SK-N-SH treated with all-trans-retinoic acid at 6 μM for 48 hours (cell line): ENCODE measurements at regions not wholly inside any gene's neighbourhood (a gene's known extent, or its start where the extent isn't known, plus 50 kb on each side); places are given as distances from the start of the nearest gene placed in this dataset.
"Not testable (repeated sequence)": the region's sequence is repeated elsewhere in the genome, so short reads cannot be mapped to it uniquely, and the experiment has no call there.

Source experiments
- ATAC-seq: fragments of 200-7000 bp; cut with Tn5 transposase; 3 replicates; pipeline ENCODE4 v1.9.1; 2020; ENCODE audit warnings: mild to moderate bottlenecking, moderate library complexity
- BACH2 ChIP-seq: fragments of 250-450 bp; sonication (Bioruptor Pico); IDR thresholded peaks from 2 replicates; pipeline ENCODE4 v1.9.0; 2021; ENCODE audit warnings: mild to moderate bottlenecking, borderline replicate concordance
- CSDC2 ChIP-seq: fragments of 250-450 bp; sonication (Bioruptor Pico); IDR thresholded peaks from 2 replicates; pipeline ENCODE4 v1.5.0; 2020; ENCODE audit warnings: mild to moderate bottlenecking, moderate library complexity
- ESRRG ChIP-seq: fragments of 250-450 bp; sonication (Bioruptor Pico); IDR thresholded peaks from 2 replicates; pipeline ENCODE4 v1.6.1; 2021; ENCODE audit warnings: mild to moderate bottlenecking
- GLIS3 ChIP-seq: fragments of 250-450 bp; sonication (Bioruptor Pico); IDR thresholded peaks from 2 replicates; pipeline ENCODE4 v1.5.0; 2020; ENCODE audit warnings: mild to moderate bottlenecking, moderate library complexity
- OSR1 ChIP-seq: fragments of 250-450 bp; sonication (Bioruptor Pico); IDR thresholded peaks from 2 replicates; pipeline ENCODE4 v1.8.0; 2022; ENCODE audit warnings: moderate library complexity, mild to moderate bottlenecking, inconsistent platforms
- PPARA ChIP-seq: fragments of 250-450 bp; sonication (Bioruptor Pico); IDR thresholded peaks from 2 replicates; pipeline ENCODE4 v1.5.0; 2020; ENCODE audit warnings: mild to moderate bottlenecking, borderline replicate concordance
- RARB ChIP-seq: fragments of 250-450 bp; sonication (Bioruptor Pico); IDR thresholded peaks from 2 replicates; pipeline ENCODE4 v1.8.0; 2021; ENCODE audit warnings: mild to moderate bottlenecking, moderate library complexity
- SNAI2 ChIP-seq: fragments of 250-450 bp; sonication (Bioruptor Pico); IDR thresholded peaks from 2 replicates; pipeline ENCODE4 v1.5.0; 2020; ENCODE audit warnings: mild to moderate bottlenecking, moderate library complexity
- TOX ChIP-seq: fragments of 250-450 bp; sonication (Bioruptor Pico); IDR thresholded peaks from 2 replicates; pipeline ENCODE4 v1.8.0; 2021; ENCODE audit warnings: mild to moderate bottlenecking, moderate library complexity, borderline replicate concordance
- ZFP3 ChIP-seq: fragments of 250-450 bp; sonication (Bioruptor Pico); IDR thresholded peaks from 2 replicates; pipeline ENCODE4 v1.5.0; 2020; ENCODE audit warnings: mild to moderate bottlenecking, moderate library complexity
- ZFP30 ChIP-seq: fragments of 450-650 bp; formaldehyde crosslinking; IDR thresholded peaks from 2 replicates; pipeline ENCODE4 v1.5.0; 2022; ENCODE audit warnings: mild to moderate bottlenecking, moderate library complexity
- ZNF70 ChIP-seq: fragments of 450-650 bp; formaldehyde crosslinking; IDR thresholded peaks from 2 replicates; pipeline ENCODE4 v1.5.0; 2020; ENCODE audit warnings: mild to moderate bottlenecking, moderate library complexity
- ZNF8 ChIP-seq: fragments of 450-650 bp; formaldehyde crosslinking; IDR thresholded peaks from 2 replicates; pipeline ENCODE4 v1.5.0; 2020; ENCODE audit warnings: mild to moderate bottlenecking, moderate library complexity
- TF ChIP-seq, protein P1 (sequence below): fragments of 250-450 bp; sonication (Bioruptor Pico); IDR thresholded peaks from 2 replicates; pipeline ENCODE4 v1.8.0; 2020; ENCODE audit warnings: mild to moderate bottlenecking, moderate library complexity, borderline replicate concordance
- TF ChIP-seq, protein P2 (sequence below): fragments of 250-450 bp; sonication (Bioruptor Pico); IDR thresholded peaks from 2 replicates; pipeline ENCODE4 v1.5.0; 2020; ENCODE audit warnings: mild to moderate bottlenecking, moderate library complexity
- TF ChIP-seq, protein P3 (sequence below): fragments of 250-450 bp; sonication (Bioruptor Pico); IDR thresholded peaks from 2 replicates; pipeline ENCODE4 v1.5.1; 2020; ENCODE audit warnings: low read depth, mild to moderate bottlenecking, moderate library complexity

DNA sequence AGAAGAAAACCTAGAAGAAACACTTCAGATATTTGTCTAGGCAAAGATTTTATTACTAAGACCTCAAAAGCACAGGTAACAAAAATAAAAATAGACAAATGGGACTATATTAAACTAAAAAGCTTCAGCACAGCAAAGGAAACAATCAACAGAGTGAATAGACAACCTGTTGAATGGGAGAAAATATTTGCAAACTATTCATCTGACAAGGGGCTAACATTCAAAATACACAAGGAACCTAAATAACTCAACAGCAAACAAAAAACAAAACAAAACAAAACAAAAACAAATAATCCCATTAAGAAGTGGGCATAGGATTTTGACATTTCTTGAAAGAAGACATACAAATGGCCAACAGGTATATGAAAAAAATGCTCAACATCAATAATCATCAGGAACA lies 192.7 kb upstream of the ZCCHC13 start (continued):
- TF ChIP-seq, protein P1, sequence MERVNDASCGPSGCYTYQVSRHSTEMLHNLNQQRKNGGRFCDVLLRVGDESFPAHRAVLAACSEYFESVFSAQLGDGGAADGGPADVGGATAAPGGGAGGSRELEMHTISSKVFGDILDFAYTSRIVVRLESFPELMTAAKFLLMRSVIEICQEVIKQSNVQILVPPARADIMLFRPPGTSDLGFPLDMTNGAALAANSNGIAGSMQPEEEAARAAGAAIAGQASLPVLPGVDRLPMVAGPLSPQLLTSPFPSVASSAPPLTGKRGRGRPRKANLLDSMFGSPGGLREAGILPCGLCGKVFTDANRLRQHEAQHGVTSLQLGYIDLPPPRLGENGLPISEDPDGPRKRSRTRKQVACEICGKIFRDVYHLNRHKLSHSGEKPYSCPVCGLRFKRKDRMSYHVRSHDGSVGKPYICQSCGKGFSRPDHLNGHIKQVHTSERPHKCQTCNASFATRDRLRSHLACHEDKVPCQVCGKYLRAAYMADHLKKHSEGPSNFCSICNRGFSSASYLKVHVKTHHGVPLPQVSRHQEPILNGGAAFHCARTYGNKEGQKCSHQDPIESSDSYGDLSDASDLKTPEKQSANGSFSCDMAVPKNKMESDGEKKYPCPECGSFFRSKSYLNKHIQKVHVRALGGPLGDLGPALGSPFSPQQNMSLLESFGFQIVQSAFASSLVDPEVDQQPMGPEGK, result no peak
- TF ChIP-seq OSR1 (CRISPR knock-in tag) (no peak), ZFP3 (CRISPR knock-in tag) (no peak), TOX (no peak), ZNF8 (CRISPR knock-in tag) (no peak)

DNA sequence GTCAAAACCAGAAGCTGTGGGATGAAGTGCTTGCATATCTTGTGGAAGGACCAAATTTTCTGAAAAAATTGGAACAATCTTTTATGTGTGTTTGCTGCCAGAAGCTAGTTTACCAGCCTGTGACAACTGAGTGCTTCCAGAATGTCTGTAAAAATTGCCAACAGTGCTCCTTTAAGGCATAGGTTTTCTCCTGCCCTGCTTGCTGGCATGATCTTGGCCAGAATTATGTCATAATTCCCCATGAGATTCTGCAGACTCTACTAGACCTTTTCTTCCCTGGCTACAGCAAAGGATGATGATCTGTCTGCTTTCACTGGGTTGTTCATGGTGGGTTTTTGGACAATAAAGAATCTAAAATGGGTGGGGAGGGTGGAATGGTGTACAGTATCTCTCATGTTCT lies 196.3 kb upstream of the ZCCHC13 start:
- no peak; the same call in 2 of the 3 replicates for ATAC-seq
- TF ChIP-seq ZFP30, result no peak

DNA sequence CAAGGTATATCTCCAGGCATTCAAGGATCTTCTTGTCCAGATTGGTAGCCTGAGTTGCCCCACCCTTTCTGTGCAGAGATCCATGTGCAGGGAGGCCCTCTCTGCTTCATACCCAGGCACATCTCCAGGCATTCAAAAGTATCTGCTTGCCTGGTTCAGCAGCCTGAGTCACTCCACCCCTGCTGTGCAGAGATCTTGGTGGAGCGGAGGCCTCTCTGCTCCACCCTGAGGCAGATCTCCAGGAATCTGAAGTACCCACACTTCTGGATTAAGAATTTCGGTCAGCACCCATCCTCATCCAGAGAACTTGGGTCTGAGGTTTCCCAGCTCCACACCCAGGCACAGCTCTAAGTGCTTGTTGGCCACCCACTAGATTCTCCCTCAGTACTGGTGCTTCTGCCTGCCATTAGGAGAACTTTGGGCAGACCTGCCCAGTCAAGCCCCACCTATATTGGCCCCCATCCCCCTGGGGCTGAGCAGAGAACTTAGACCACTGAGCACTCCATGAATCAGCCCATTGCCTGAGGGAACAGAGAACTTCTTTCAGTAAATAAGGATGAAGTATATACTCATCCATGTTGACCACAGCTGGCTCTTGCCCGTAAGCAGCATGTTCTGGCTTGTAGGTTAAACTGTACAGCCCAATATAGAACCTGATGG lies 199.5 kb upstream of the ZCCHC13 start:
- no peak for TF ChIP-seq BACH2
- TF ChIP-seq ZNF70, result no peak
- no peak for TF ChIP-seq ZFP30
- TF ChIP-seq GLIS3 (CRISPR knock-in tag), result no peak
- no peak for TF ChIP-seq CSDC2 (CRISPR knock-in tag)
- TF ChIP-seq SNAI2 (CRISPR knock-in tag), result no peak
- no peak for TF ChIP-seq TOX
- TF ChIP-seq, protein P2, sequence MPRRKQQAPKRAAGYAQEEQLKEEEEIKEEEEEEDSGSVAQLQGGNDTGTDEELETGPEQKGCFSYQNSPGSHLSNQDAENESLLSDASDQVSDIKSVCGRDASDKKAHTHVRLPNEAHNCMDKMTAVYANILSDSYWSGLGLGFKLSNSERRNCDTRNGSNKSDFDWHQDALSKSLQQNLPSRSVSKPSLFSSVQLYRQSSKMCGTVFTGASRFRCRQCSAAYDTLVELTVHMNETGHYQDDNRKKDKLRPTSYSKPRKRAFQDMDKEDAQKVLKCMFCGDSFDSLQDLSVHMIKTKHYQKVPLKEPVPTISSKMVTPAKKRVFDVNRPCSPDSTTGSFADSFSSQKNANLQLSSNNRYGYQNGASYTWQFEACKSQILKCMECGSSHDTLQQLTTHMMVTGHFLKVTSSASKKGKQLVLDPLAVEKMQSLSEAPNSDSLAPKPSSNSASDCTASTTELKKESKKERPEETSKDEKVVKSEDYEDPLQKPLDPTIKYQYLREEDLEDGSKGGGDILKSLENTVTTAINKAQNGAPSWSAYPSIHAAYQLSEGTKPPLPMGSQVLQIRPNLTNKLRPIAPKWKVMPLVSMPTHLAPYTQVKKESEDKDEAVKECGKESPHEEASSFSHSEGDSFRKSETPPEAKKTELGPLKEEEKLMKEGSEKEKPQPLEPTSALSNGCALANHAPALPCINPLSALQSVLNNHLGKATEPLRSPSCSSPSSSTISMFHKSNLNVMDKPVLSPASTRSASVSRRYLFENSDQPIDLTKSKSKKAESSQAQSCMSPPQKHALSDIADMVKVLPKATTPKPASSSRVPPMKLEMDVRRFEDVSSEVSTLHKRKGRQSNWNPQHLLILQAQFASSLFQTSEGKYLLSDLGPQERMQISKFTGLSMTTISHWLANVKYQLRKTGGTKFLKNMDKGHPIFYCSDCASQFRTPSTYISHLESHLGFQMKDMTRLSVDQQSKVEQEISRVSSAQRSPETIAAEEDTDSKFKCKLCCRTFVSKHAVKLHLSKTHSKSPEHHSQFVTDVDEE (CRISPR knock-in tag), result no peak
- no peak for TF ChIP-seq ESRRG (CRISPR knock-in tag)
- no peak for ATAC-seq

DNA sequence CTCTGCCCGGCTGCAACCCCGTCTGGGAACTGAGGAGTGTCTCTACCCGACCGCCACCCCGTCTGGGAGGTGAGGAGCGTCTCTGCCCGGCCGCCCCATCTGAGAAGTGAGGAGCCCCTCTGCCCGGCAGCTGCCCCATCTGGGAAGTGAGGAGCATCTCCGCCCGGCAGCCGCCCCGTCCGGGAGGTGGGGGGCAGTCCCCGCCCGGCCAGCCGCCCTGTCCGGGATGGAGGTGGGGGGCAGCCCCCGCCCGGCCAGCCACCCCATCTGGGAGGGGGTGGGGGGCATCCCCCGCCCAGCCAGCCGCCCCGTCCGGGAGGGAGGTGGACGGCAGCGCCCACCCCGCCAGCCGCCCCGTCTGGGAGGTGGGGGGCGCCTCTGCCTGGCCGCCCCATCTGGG lies 205.6 kb upstream of the ZCCHC13 start:
- ATAC-seq, result not testable (repeated sequence)

DNA sequence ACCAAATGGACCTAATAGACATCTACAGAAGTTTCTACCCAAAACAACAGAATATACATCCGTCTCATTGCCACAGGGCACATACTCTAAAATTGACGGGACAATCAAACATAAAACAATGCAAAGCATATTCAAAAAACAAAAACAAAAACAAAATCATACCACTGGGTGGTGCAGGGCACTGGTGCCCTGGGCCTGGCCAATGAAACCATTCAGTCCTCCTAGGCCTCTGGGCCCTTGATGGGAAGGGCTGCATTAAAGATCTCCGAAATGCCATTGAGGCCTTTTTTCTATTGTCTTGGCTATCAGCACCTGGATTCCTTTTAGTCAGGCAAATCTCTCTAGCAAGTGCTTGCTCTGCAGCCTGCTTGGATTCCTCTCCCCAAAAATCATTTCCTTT lies 213.9 kb upstream of the ZCCHC13 start:
- no peak for TF ChIP-seq ZNF70
- no peak for TF ChIP-seq RARB
- TF ChIP-seq SNAI2 (CRISPR knock-in tag), result no peak
- TF ChIP-seq, protein P2 (CRISPR knock-in tag), result no peak
- no peak for TF ChIP-seq TOX
- no peak for TF ChIP-seq BACH2
- TF ChIP-seq GLIS3 (CRISPR knock-in tag), result no peak
- ATAC-seq, result no peak

DNA sequence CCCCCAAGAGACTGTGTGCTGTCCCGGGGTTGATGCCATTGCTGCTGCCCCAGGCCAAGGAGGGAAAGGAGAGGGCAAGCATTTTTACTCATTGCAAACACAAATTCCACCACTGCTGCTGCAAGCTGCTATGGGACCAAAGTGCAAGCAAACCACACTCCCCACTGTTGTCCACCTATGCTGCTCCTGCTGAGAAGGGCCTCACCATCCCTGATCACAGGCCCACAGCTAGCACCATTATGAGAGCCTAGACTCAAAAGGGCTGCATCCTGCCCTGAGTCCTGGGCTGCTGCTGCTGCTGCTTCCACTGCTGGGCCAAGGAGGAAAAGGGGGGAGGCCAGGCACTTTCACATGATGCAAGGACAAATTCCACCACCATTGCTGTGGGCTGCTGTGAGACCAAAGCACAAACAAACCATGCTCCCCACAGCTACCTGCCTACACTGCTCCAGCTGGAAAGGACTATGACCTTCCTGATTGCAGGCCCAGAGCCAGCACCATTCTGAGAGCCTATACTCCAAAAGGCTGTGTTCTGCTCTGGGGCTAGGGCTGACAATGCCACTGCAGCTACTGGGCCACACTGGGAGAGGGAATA lies 218.2 kb upstream of the ZCCHC13 start:
- ATAC-seq, result no peak
- TF ChIP-seq, protein P2 (CRISPR knock-in tag), result no peak
- TF ChIP-seq BACH2, result no peak
- no peak for TF ChIP-seq PPARA (CRISPR knock-in tag)
- TF ChIP-seq ZFP3 (CRISPR knock-in tag), result no peak
- TF ChIP-seq CSDC2 (CRISPR knock-in tag), result no peak
- TF ChIP-seq, protein P3, sequence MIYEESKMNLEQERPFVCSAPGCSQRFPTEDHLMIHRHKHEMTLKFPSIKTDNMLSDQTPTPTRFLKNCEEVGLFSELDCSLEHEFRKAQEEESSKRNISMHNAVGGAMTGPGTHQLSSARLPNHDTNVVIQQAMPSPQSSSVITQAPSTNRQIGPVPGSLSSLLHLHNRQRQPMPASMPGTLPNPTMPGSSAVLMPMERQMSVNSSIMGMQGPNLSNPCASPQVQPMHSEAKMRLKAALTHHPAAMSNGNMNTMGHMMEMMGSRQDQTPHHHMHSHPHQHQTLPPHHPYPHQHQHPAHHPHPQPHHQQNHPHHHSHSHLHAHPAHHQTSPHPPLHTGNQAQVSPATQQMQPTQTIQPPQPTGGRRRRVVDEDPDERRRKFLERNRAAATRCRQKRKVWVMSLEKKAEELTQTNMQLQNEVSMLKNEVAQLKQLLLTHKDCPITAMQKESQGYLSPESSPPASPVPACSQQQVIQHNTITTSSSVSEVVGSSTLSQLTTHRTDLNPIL (CRISPR knock-in tag), result no peak
- TF ChIP-seq, all 23 proteins: peak for 0
